ENCODE measurements at regions not wholly inside any gene's neighbourhood (a gene's known extent, or its start where the extent isn't known, plus 50 kb on each side); places are given as distances from the start of the nearest gene placed in this dataset.

- no peaks in the 10 kb centered on the region for H3K27me3 ChIP-seq
- intact Hi-C loops (cut with DNase I; ENCODE audit: low total_unique reads), result no loop called here
- no peak for DNase-seq
- H3K4me1 ChIP-seq, result no peaks in the 10 kb centered on the region
- TF ChIP-seq CTCF (IDR thresholded peaks at IDR 0.05) (no peak), POLR2AphosphoS5 (IDR thresholded peaks at IDR 0.05) (no peak), EP300 (IDR thresholded peaks at IDR 0.05) (no peak), POLR2A (IDR thresholded peaks at IDR 0.05) (no peak)
- WGBS, 5 donors, result 51 to 69% (median 60%) methylated on average over 3 of the region's 3 CpGs
- no peak overlapping the region for H3K4me3 ChIP-seq
- H3K36me3 ChIP-seq, result no peaks in the 10 kb centered on the region
- H3K27ac ChIP-seq, result no peak overlapping the region
- H3K9me3 ChIP-seq, result no peaks in the 10 kb centered on the region
Observed at GRCh38 chr18:25433590-25433989, 81.6 kb upstream of the ZNF521 start.

GRCh38 chr18:25425024-25425423 is 73.1 kb upstream of the ZNF521 start:
- WGBS, 5 donors, result 41 to 51% (median 46%) methylated on average over 5 of the region's 5 CpGs
- Histone ChIP-seq H3K4me3 (no peak overlapping the region), H3K9me3 (peaks cover 0 to 10% (median 4%) of the 10 kb centered on the region in 4 donors), H3K36me3 (no peaks in the 10 kb centered on the region), H3K4me1 (no peaks in the 10 kb centered on the region), H3K27ac (no peak overlapping the region), H3K27me3 (peaks cover 0 to 4% (median 0%) of the 10 kb centered on the region in 3 donors)
- no peak for DNase-seq
- no peak for TF ChIP-seq POLR2AphosphoS5 (IDR thresholded peaks at IDR 0.05)
- TF ChIP-seq CTCF (IDR thresholded peaks at IDR 0.05), result no peak
- no peak for TF ChIP-seq EP300 (IDR thresholded peaks at IDR 0.05)
- TF ChIP-seq POLR2A (IDR thresholded peaks at IDR 0.05), result no peak
- intact Hi-C loops (cut with DNase I; ENCODE audit: low total_unique reads), result no loop called here

- 43 to 78% (median 63%) methylated on average over 2 of the region's 2 CpGs for WGBS, 5 donors
- TF ChIP-seq POLR2A (IDR thresholded peaks at IDR 0.05), result no peak
- TF ChIP-seq POLR2AphosphoS5 (IDR thresholded peaks at IDR 0.05), result no peak
- TF ChIP-seq EP300 (IDR thresholded peaks at IDR 0.05), result no peak
- no peak for TF ChIP-seq CTCF (IDR thresholded peaks at IDR 0.05)
- Histone ChIP-seq H3K27ac (no peak overlapping the region), H3K36me3 (no peaks in the 10 kb centered on the region), H3K27me3 (peaks cover 0 to 4% (median 0%) of the 10 kb centered on the region in 3 donors), H3K4me3 (no peak overlapping the region), H3K9me3 (peaks cover 0 to 10% (median 4%) of the 10 kb centered on the region in 4 donors), H3K4me1 (no peaks in the 10 kb centered on the region)
- intact Hi-C loops (cut with DNase I; ENCODE audit: low total_unique reads), result no loop called here
- DNase-seq, result no peak
Observed at GRCh38 chr18:25423760-25424159, 71.8 kb upstream of the ZNF521 start.

GRCh38 chr18:25423267-25423666 is 71.3 kb upstream of the ZNF521 start:
- 40 to 60% (median 45%) methylated on average over 2 of the region's 2 CpGs for WGBS, 5 donors
- DNase-seq, result no peak

More at GRCh38 chr18:25423267-25423666, 71.3 kb upstream of the ZNF521 start:
- Histone ChIP-seq H3K4me3 (no peak overlapping the region), H3K27me3 (peaks cover 0 to 8% (median 0%) of the 10 kb centered on the region in 3 donors), H3K36me3 (no peaks in the 10 kb centered on the region), H3K27ac (no peak overlapping the region), H3K4me1 (no peaks in the 10 kb centered on the region), H3K9me3 (peaks cover 0 to 10% (median 4%) of the 10 kb centered on the region in 4 donors)
- intact Hi-C loops (cut with DNase I; ENCODE audit: low total_unique reads), result no loop called here
- TF ChIP-seq POLR2A (IDR thresholded peaks at IDR 0.05) (no peak), POLR2AphosphoS5 (IDR thresholded peaks at IDR 0.05) (no peak), EP300 (IDR thresholded peaks at IDR 0.05) (no peak), CTCF (IDR thresholded peaks at IDR 0.05) (no peak)
